CD4-positive, alpha-beta T cell treated with Interleukin-17A for 4 hours (primary cell): ENCODE measurements at regions not wholly inside any gene's neighbourhood (a gene's known extent, or its start where the extent isn't known, plus 50 kb on each side); places are given as distances from the start of the nearest gene placed in this dataset.

Source experiments
- DNase-seq: peaks from one replicate; pipeline ENCODE4 v3.0.0-alpha.2; 2020; ENCODE audit warnings: mixed read lengths

DNA sequence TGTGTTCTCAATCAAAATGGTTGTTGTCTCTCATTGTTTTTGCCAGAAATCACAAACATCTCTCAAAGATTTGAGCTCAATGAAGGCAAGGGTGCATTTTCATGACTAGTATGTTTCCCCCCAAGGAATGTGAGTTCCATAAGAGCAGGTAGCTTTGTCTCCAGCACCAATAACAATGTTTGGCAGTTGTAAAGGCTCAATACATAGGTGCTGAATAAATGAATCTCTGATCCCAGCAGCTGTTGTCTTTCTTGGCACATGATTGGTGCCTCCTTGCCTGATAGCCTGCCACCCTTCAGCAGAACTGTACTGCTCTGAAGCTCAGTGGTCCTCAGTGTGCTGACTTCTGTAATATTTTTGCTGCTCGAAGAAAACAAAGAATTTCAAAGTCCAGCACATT lies 103.1 kb upstream of the CDH11 start:
- no peak for DNase-seq

DNA sequence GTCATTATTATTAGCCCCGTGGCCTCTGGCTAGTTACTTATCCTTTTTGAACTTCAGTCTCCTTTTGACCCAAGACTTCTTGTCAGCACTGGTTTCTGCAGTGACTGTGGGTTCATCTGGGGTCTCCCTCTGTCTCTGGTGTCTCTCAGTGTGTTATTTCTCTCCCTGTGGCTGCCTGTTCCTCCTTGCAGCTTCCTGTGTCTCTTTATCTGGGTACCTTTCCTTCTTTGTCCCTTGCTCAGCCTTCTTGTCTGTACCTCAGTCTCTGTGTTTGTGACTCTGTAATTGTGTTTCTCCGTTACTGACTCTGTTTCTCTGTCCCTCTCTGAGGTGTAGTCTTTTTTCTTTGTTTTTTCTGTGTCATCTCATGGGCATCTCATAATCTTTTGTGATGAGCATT lies 102.6 kb upstream of the CDH11 start:
- no peak for DNase-seq

DNA sequence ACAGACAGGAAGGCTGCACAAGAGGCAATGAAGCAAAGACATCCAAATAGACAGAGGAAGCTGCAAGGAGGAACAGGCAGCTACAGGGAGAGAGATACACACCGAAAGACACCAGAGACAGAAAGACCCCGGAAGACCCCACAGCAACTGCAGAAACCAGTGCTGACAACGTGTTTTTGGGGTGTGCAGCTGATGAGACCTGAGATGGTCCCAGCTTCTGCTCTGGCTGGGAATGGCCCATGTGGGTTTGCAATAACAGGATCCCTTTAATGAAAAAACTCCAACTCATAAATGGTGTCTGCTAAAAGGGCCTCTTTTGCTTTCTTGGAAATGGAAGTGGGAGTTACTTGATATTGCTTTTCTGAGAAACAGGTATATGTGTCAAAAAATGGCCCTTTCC lies 101.5 kb upstream of the CDH11 start:
- no peak for DNase-seq

DNA sequence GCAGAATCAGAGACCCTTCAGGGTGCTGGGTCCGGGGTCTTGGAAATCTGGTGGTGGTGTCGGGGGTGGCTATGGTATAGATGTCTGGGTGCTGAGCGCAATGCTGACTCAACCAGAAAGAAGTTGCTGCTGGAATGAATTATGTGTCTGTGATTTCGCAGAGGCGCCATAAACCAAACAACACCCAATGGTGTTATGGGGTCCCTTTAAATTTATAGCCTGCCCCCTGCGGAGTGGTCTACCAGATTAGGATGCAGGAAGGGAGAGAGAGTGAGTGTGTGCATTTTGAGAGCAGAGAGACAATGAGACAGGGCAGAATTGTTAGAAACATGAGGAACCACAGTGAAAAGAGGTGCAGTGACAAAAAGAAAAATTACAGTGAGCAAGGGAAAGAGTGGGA lies 100.7 kb upstream of the CDH11 start:
- no peak for DNase-seq

DNA sequence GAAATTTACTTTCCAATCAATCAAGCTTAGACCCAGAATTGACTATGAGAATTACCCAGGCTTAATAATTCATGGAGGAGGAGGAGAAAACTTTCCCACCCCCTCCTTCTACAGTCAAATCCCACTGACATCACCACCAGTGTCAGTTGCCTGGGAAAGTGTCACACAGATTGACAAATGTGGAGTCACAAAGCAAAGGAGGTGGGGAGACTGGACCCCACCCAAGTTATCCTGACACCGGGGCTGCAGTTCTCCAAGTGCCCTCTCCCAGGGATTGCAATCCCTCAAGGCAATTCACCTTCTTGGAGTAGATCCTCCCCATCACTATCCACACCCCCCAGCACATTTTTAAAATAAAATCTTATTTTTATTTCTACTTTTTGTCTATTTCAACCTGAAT lies 100.2 kb upstream of the CDH11 start:
- DNase-seq: no peak

DNA sequence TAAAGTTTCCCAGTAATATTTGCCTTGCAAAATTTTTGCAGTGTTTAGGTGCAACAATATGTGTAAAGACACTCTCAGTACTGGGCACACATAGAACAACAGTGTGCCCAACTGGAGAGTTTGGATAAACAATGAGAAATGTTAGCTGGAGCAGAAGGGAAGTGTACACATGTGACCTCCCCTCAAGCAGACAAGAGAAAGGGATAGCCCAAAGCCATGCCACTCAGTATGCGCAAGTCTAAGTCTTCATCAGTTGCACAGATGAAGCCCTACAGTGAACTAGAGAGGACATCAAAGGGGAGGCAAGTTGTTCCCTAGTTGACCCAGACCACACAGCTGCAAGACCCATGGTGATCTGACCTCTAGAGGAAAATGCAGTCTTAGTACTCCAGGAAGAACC lies 97.9 kb upstream of the CDH11 start:
- no peak for DNase-seq

DNA sequence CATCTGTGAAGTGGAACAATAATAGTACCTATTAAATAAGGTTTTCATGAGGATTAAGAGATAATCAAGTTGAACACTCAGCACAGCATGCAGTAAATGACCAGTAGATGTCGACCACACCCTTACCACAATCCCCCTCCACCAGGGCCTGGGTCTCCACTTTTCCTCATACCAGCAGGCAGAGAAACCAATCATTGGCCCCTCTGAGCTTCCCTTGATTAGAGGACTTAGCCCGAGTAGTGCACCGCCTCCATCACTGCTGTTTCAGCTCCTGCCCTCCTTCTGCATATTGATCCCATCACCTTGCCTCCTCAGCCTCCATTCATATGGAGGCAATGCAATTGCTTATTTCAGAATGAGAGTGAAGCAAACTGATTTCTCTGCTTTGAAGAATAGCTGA lies 96.5 kb upstream of the CDH11 start:
- no peak for DNase-seq

DNA sequence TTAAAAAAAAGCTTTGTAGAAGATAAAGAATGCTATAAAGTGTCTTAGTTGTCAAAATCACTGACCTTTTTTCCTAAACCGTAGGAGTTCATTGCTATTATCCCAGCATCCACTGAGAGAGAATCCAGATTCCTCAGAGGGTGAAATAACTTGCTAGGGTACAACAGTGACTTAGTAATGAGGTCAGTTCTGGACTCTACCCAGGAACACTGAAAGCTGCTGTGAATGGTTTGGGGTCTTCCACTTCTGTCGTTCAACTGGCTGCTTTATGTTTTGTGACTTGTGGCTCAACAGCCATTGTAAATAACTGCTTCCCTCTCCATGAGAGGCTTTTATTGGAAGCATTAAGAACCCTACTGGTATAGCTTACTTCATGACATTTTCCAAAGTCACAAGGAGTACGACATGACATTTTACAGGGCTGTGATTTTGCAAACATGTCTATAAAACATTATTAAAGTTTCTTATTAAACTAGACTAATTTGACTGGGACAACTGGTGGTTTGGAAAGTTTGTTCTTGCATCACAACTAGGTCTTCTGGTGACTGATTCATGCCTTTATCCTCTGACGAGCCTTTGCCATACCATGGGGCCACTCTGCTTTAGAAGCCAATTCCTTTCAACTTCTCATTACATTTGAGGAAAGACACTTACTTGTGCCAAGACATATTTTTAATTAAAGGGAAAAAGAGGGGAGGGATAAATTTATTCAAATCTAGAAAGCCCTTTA lies 92.2 kb upstream of the CDH11 start:
- no peak for DNase-seq

DNA sequence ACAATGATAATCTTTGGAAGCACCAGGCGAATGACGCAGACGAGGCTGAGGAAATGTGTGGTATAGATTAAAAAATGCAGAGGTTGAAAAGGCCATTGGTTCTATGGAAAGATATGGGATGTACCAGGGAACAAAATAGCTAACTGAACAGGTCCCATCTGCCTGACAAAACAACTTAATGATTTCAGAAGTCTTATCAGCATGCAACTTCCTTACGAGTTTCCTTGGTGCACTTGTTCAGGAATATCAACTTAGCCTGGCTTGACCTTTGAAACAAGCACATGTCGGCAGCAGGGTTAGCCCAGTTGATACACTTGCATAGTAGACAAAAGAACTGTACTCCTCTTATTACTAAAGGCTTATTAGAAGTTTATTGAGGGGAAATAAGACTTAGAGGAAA lies 90.9 kb upstream of the CDH11 start:
- DNase-seq: no peak

DNA sequence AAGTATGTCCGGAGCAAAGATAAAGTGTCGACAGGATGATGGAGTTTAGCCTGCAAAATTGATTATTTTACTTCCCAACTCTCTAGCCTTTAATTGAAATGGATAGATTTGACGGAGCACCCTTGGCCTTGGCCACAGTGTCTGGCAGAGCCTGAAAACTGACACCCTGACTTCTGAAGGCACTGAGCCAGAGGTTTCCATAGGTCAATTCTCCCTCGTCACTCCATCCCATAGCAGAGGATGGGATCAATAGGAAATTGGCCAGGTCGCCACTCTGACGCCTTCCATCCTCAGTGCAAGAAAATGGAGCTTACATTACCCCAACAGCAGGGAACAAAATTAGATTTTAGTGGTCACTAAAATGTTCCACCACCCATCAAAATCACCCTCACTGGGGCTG lies 90.4 kb upstream of the CDH11 start:
- no peak for DNase-seq

DNA sequence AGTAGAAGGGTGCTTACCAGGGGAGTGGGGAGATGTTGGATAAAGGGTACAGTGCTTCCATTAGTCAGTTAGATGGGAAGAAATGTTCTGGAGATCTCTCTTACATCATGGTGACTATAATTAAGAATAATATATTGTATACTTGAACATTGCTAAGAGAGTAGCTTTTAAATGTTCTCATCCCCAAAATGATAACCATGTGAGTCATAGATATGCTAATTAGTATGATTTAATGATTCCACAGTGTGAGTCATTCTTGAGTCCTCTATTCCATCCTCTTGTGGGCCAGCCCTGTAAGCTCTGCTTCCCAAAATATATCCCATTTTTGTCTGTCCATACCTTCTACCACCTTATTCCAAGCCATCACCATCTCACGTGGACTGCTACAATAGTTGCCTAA lies 80.6 kb upstream of the CDH11 start:
- no peak for DNase-seq

DNA sequence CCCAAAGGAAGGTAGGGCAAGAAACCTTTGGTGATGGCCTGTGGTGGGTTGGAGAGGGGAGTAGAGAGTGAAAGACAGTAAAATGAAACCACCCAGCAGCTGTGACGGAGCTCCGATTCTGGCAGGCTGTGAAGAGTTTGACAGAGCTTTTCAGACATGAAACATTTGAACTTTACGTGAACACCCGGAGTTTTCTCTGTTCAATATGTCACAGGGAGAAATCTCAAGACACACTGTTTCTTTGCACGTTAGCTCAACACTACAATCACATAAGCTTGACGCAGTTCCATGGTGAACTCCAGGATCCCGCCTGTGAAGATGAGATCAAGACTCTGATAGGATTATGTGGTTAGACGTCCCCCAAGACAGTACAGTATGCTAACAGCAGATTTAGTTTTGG lies 79.6 kb upstream of the CDH11 start:
- no peak for DNase-seq

DNA sequence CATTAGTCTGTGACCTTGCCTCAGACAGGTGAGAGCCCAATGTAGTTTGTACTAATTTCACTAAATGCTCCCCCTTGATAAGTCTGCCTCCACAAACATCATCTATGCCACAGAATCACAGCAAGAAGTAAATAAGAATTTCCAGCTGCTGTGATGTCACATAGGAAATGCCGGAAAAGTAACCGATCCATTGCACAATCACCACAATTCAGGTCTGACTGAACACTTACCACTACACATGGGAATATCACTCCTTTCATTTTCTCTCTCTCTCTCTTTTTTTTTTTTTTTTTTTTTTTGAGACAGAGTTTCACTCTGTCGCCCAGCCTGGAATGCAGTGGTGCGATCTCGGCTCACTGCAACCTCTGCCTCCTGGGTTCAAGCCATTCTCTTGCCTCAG lies 79.0 kb upstream of the CDH11 start:
- no peak for DNase-seq

DNA sequence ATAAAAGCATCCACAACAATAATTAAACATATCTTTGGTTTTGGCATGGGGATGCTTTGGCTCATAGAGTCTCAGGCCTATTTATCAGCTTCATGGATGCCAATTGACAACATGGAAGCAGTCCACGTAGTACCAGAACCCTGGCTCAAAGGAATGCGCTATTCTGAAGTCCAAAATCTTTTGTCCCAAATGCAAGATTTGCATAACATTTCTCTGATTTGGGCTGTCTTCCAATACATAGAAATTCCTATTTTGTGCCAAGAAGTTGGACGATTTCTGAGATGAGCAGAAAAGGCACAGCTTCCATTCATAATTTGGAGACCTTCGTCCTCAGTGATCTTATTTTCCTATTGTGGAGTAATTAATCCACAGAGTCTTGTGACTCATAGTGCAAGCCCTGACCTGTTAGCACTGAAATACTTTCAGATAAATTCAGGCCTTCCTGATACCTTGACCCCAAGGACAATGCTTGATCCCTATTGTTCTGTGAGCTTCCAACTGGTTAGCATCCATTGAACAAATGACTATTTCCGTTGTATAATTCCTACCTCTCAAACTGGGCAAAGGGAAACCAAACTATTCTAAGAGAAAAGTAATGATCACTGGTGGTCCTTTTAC lies 78.4 kb upstream of the CDH11 start:
- no peak for DNase-seq

DNA sequence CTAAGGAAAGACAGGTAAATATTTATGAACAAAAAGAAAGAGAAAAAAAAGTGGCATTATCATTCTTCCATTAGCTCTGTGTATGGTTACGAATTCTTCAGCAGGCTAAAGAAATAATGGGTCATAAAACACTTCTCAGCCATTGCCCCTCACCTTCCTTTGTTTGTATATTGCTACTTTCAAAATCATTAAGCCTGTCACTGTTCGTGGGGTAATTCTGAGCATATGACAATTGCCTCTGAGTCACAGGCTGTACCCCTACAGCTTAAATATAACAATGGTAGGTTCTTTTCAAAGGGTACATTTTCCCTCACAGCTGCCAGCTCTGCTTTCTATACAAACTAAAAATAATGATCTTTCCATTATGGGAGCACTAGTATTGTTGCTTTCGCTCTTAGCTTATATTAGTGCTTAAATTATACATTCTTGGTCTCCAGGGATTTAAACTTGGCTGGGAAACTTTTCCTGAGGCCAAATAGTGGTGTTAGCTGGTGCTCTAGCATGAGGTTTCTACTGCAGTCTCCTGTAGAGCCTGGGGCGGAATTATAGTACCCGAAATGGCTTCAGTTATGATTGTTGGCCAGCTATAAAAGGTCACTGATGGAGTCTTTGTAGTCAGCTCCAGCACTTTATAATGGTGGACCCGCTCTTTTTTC lies 74.7 kb upstream of the CDH11 start:
- DNase-seq: no peak

DNA sequence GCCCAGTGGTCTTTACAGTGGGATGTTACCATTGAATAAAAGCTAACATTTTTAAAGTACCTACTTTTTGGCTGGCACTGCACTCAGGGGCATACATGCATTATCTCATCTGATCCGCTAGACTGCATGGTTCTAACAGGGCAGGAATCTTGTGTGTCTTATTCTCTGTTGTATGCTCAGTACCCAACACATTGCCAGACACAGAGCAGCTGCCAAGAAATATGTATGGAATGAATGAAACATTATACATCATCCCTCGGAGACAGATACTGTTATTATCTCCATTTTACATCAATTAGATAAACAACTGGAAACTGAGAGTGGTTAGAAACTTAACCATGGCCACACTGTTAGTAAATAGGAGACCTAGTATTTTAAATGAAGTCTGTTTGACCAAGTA lies 74.1 kb upstream of the CDH11 start:
- DNase-seq: no peak

DNA sequence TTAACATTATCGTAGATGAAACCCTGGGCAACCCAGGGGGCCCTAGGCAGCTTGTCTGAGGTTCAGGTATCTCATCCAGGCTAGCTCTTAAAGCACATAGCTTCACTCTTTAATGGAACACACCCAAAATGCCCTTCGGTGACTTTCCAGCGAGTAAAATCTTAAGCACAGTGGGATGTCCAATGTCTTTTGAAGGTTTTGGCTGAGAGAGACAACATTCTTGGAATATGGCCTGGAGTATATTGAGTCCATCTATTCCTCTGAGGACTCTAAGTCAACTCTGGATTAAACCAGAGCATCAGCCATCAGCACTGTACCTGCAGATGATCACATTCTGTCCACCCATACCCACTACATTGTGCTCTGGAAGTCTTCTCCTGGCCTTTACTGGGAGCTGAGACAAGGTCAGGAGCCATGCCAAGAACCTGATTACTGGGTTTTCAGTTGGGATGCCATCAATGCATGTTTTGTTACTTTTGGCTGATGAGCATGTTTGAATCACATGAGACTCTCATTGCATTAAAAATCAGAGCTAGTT lies 63.4 kb upstream of the CDH11 start:
- DNase-seq: no peak

DNA sequence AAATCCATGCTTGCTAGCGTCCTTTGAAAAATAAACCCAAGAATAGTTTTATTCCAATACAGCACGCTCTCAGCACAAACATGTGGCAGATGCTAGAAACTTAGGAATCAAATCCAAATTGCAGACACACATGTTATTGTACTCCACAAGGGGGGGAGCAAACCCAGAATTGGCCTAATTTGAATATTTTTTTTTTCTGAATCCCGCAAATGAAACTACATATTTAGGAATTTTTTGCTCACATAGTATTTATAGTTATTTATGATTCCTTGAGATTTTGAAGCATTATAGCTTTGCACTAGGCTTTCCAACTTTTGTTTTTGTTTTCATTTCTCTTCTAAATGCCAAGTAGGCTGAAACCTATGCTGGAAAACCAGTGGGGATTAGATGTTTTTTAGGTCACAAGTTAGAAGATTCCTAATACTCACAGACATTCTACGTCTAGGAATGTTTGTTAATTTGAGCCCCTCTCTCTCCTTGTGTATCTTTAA lies 59.3 kb upstream of the CDH11 start:
- DNase-seq: no peak

DNA sequence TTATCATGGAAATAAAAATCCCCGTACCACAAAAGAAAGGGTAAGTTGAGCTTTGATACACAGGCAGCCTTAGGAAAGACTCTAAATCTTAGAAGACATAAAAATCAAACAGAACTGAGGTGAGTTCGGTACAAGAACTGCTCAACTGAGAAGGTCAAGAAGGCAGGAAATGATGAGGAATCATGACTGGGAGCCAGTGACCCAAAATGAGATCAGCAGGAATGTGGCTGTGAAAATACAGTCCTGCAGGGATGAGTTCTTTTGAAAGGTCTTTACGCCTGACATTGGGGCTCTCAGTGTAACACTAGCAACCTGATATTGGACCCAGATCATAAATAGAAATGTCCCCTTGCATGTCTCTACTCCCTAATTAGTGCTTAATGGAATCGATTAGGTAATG lies 56.3 kb upstream of the CDH11 start:
- no peak for DNase-seq

DNA sequence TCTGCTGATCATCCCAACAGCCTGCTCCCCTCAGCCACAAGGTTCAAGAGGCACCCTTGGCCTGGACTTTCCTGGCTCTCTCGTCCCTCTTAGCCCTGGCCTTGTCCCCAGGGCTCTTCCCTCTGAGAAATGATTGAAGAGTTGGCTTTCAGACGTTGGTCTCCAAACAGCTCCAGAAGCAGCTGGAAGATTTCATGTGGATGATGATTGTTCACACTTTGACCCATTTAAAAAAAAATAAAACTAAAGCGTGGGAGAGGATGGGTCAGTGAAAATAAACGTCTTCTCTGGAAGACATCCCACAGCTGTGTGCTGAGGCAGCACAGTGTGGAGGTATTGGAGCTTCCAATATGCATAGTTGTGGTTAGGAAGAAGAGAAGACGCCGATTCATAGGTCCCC lies 54.7 kb upstream of the CDH11 start:
- DNase-seq: no peak

DNA sequence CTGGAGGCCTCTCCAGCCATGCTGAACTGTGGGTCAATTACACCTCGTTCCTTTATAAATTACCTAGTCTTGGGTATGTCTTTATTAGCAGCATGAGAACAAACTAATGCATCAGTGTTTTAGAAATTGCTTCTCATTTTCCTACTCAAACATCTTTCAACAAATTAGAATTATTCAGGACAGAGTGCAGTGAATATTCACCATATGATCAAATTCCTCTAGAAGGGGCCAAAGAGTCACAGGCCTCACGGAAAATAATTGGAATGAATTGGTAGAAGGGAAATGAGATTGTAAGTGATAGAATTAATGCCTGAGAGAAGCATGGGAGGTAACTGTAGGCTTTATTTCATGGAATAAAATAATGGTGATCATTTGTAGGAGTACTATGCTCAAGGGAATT lies 50.5 kb upstream of the CDH11 start:
- DNase-seq: no peak
